H1 (cell line): ENCODE measurements at regions not wholly inside any gene's neighbourhood (a gene's known extent, or its start where the extent isn't known, plus 50 kb on each side); places are given as distances from the start of the nearest gene placed in this dataset.

Experiments used
- CBX8 ChIP-seq: fragments of 300-800, 300-1000 bp; sonication (generic); IDR thresholded peaks from 2 replicates; pipeline ENCODE4 v1.7.1; 2016; ENCODE audit warnings: low read depth, low read length, borderline replicate concordance
- TF ChIP-seq, protein P1 (sequence below): fragments of 300-600 bp; sonication (generic); IDR thresholded peaks from 2 replicates; pipeline ENCODE4 v1.7.1; 2012; ENCODE audit warnings: low read length, moderate library complexity, mild to moderate bottlenecking, inconsistent platforms; ENCODE audit not compliant: insufficient replicate concordance

DNA sequence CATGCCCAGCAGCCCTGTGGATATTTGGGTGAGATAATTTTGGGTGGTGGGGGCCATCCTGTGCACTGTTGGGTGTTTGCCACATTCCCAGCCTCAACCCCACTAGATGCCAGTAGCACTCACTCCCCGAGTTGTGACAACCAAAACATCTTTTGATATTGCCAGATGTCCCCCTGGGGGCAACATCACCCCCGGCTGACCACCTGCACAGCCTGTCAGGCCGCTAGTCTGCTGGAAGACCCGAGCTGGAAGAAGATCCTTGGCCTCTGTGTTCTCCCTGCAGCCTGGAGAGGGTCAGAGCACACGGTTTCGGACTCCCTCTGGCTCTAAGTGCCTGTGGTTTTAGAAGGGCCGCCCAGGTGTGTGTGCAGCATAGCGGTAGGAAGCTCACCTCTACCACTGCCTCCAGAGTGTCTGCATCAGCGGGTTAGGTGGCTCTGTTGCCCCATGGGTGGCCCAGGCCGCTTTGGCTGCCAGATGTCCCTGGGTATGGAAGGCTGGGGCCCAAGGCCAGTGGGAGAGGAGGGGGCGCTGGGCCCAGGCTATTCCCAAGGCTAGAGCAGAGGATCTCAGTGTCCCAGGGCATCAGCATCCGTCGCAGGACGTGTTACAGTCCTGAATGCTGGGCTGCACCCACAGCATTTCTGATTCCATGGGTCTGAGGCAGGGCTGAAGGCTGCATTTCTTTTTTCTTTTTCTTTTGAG, 195.8 kb upstream of the GSE1 start (continued):
- TF ChIP-seq, protein P1, sequence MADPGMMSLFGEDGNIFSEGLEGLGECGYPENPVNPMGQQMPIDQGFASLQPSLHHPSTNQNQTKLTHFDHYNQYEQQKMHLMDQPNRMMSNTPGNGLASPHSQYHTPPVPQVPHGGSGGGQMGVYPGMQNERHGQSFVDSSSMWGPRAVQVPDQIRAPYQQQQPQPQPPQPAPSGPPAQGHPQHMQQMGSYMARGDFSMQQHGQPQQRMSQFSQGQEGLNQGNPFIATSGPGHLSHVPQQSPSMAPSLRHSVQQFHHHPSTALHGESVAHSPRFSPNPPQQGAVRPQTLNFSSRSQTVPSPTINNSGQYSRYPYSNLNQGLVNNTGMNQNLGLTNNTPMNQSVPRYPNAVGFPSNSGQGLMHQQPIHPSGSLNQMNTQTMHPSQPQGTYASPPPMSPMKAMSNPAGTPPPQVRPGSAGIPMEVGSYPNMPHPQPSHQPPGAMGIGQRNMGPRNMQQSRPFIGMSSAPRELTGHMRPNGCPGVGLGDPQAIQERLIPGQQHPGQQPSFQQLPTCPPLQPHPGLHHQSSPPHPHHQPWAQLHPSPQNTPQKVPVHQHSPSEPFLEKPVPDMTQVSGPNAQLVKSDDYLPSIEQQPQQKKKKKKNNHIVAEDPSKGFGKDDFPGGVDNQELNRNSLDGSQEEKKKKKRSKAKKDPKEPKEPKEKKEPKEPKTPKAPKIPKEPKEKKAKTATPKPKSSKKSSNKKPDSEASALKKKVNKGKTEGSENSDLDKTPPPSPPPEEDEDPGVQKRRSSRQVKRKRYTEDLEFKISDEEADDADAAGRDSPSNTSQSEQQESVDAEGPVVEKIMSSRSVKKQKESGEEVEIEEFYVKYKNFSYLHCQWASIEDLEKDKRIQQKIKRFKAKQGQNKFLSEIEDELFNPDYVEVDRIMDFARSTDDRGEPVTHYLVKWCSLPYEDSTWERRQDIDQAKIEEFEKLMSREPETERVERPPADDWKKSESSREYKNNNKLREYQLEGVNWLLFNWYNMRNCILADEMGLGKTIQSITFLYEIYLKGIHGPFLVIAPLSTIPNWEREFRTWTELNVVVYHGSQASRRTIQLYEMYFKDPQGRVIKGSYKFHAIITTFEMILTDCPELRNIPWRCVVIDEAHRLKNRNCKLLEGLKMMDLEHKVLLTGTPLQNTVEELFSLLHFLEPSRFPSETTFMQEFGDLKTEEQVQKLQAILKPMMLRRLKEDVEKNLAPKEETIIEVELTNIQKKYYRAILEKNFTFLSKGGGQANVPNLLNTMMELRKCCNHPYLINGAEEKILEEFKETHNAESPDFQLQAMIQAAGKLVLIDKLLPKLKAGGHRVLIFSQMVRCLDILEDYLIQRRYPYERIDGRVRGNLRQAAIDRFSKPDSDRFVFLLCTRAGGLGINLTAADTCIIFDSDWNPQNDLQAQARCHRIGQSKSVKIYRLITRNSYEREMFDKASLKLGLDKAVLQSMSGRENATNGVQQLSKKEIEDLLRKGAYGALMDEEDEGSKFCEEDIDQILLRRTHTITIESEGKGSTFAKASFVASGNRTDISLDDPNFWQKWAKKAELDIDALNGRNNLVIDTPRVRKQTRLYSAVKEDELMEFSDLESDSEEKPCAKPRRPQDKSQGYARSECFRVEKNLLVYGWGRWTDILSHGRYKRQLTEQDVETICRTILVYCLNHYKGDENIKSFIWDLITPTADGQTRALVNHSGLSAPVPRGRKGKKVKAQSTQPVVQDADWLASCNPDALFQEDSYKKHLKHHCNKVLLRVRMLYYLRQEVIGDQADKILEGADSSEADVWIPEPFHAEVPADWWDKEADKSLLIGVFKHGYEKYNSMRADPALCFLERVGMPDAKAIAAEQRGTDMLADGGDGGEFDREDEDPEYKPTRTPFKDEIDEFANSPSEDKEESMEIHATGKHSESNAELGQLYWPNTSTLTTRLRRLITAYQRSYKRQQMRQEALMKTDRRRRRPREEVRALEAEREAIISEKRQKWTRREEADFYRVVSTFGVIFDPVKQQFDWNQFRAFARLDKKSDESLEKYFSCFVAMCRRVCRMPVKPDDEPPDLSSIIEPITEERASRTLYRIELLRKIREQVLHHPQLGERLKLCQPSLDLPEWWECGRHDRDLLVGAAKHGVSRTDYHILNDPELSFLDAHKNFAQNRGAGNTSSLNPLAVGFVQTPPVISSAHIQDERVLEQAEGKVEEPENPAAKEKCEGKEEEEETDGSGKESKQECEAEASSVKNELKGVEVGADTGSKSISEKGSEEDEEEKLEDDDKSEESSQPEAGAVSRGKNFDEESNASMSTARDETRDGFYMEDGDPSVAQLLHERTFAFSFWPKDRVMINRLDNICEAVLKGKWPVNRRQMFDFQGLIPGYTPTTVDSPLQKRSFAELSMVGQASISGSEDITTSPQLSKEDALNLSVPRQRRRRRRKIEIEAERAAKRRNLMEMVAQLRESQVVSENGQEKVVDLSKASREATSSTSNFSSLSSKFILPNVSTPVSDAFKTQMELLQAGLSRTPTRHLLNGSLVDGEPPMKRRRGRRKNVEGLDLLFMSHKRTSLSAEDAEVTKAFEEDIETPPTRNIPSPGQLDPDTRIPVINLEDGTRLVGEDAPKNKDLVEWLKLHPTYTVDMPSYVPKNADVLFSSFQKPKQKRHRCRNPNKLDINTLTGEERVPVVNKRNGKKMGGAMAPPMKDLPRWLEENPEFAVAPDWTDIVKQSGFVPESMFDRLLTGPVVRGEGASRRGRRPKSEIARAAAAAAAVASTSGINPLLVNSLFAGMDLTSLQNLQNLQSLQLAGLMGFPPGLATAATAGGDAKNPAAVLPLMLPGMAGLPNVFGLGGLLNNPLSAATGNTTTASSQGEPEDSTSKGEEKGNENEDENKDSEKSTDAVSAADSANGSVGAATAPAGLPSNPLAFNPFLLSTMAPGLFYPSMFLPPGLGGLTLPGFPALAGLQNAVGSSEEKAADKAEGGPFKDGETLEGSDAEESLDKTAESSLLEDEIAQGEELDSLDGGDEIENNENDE, result no peak
- TF ChIP-seq CBX8, result no peak
